Lower leg skin (tissue), 3 donors: ENCODE measurements at regions not wholly inside any gene's neighbourhood (a gene's known extent, or its start where the extent isn't known, plus 50 kb on each side); places are given as distances from the start of the nearest gene placed in this dataset.

ENCODE experiments used
- CTCF ChIP-seq, 3 donors: fragments of 450-650 bp; IDR thresholded peaks; one replicate each; pipeline ENCODE4 v1.5.1; 2016; ENCODE audit warnings: antibody characterized with exemption in 3 of 3, mild to moderate bottlenecking in 3 of 3, moderate library complexity in 2 of 3
- POLR2A ChIP-seq, 2 donors: fragments of 450-650 bp; IDR thresholded peaks; one replicate each; pipeline ENCODE4 v1.6.1; 2016 to 2017; ENCODE audit warnings: antibody characterized with exemption in 2 of 2, mild to moderate bottlenecking in 1 of 2, moderate library complexity in 1 of 2

GRCh38 chr3:162774613-162775100 is 1278.0 kb downstream of the OTOL1 start:
- no peak for TF ChIP-seq CTCF (IDR thresholded peaks at IDR 0.05)
- TF ChIP-seq POLR2A (IDR thresholded peaks at IDR 0.05) = no peak
